RWPE1 (cell line): ENCODE measurements at regions not wholly inside any gene's neighbourhood (a gene's known extent, or its start where the extent isn't known, plus 50 kb on each side); places are given as distances from the start of the nearest gene placed in this dataset.

Source experiments
- CTCF ChIA-PET: fragments of 350-600 bp; sonication (Branson Sonifier 250); formaldehyde crosslinking; extraction: SDS; loops from one replicate; lab custom pipeline; 2021; lab: Yijun Ruan, JAX
- POLR2A ChIA-PET: fragments of 400-600 bp; formaldehyde crosslinking; extraction: SDS; loops from one replicate; lab custom pipeline; 2020; ENCODE audit warnings: antibody characterized with exemption; ENCODE audit not compliant: low non-redundant PET; lab: Yijun Ruan, JAX
- DNase-seq: peaks from one replicate; pipeline ENCODE4 v3.0.0; 2012; ENCODE audit warnings: low spot score
- H3K27ac ChIP-seq: fragments of 450-650 bp; 2 replicates; pipeline ENCODE4 v1.5.1; 2017
- TF ChIP-seq, protein P1 (sequence below): fragments of 450-650 bp; conservative IDR thresholded peaks from 2 replicates; pipeline ENCODE4 v1.5.1; 2017; ENCODE audit warnings: low read depth, mild to moderate bottlenecking

DNA sequence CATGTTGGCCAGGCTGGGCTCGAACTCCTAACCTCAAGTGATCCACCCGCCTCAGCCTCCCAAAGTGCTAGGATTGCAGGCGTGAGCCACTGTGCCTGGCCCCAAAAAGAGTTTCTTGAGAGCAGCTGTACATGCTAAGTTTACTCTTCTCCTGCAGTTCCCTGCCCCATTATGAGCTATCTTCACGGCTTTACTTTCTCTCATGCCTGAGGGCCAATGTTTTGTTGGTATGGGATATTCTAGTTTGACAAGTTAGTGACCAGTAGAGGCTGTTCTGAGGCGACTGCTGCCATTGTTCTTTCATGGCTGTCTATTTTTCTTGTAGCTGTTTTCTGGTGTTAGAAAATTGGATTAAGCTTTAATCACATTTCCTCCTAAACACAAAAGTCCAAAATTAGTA lies 78.0 kb upstream of the STX18 start:
- POLR2A ChIA-PET, result no interaction called here
- no peak overlapping the region for H3K27ac ChIP-seq
- CTCF ChIA-PET, result interaction anchor here (0.6 kb wide), 1 partner anchor 245 kb away, joined by 5 read pairs; no protein-coding TSS in a partner anchor
- TF ChIP-seq, protein P1, sequence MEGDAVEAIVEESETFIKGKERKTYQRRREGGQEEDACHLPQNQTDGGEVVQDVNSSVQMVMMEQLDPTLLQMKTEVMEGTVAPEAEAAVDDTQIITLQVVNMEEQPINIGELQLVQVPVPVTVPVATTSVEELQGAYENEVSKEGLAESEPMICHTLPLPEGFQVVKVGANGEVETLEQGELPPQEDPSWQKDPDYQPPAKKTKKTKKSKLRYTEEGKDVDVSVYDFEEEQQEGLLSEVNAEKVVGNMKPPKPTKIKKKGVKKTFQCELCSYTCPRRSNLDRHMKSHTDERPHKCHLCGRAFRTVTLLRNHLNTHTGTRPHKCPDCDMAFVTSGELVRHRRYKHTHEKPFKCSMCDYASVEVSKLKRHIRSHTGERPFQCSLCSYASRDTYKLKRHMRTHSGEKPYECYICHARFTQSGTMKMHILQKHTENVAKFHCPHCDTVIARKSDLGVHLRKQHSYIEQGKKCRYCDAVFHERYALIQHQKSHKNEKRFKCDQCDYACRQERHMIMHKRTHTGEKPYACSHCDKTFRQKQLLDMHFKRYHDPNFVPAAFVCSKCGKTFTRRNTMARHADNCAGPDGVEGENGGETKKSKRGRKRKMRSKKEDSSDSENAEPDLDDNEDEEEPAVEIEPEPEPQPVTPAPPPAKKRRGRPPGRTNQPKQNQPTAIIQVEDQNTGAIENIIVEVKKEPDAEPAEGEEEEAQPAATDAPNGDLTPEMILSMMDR, result no peak
- DNase-seq, result no peak

DNA sequence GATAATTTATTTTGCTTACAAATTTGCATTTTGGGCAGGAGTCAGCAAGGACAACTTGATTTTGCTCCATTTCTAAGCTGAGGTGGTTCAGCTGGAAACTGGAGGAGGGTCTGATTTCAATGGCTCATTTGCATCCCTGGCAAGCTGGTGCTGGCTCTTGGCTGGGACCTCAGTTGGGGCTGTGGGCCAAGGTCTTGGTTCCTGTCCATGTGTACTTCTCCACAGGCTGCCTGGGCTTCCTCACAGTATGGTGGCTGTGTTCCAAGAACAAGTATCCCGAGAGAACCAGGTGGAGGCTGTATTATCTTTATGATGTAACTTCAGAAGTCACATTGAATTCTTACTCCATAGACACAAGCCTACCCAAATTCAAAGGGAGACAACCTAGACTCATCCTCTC lies 77.0 kb upstream of the STX18 start:
- ChIA-PET POLR2A (no interaction called here), CTCF (interaction anchor here (0.5 to 0.6 kb wide), 2 partner anchors 20 to 1957 kb away, joined by 3 read pairs; no protein-coding TSS in a partner anchor)
- TF ChIP-seq, protein P1, result no peak

DNA sequence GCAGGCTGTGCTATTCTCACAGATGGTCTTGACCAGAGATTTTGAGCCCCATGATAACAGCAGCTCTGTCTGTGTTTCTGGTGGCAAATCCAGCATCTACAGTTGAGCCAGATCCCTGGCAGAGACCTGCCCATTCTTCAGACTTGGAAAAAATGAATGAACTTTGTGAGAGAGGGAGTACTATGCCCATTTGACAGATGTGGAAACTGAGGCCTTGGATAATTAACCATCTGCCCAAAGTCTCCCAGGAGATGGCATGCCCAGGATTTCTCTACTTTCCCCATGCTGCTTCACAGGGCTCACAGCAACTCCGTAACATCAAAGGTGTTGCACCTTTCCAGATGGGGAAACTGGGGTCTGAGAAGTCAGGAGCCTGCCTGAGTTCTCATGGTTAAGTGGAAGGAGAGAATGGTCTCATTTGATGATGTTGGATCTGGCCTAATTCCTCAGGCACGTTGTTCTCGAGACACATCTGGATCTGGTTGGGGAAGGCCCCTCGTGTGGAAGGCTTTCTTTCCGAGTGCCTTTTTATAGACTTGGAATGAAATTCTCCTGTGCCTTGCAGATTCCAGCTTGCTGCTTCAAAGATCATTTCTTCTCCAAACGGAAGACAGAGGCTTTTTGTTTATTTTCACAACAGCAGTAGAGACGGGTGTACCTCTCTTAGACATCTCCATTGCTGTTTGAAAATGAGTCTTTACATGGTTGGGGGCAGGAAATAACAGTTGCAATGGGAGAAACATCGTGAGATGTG lies 73.3 kb upstream of the STX18 start:
- CTCF ChIA-PET, result no interaction called here
- POLR2A ChIA-PET, result no interaction called here
- DNase-seq, result no peak
- H3K27ac ChIP-seq, result no peak overlapping the region
- TF ChIP-seq, protein P1, result no peak

More for the DNA sequence above, 77.0 kb upstream of the STX18 start:
- H3K27ac ChIP-seq, result no peak overlapping the region
- no peak for DNase-seq

DNA sequence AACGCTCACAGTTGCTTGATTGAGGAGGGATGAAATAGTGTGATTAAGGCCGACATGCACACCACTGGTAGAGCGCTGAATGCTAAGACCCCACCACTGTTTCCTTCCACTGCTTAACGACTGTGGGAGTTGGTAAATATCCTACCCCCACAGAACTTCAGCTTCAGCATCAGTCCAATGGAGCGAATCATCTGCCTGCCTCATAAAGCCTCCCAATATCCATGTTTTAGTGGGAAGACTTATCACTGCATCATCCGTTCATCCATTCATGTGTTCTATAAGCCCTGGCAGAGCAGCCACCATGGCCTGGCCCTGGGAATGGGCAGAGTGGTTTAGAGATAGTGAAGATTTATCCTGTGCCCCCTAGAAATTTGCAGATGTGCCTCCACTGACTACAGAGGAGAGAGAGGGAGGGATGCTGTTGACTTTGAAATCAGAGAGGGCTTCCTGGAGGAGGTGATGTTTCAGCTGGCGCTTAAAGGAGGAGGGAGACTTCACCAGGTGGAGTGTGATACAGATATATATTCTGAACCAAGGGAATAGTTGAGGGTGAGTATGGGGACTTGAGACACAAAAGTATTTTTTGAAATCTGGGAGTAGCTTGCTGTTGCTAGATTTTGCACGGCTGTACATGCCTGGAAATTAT lies 71.9 kb upstream of the STX18 start:
- TF ChIP-seq, protein P1, result no peak
- H3K27ac ChIP-seq, result no peak overlapping the region
- POLR2A ChIA-PET, result no interaction called here
- CTCF ChIA-PET, result no interaction called here
- DNase-seq, result no peak

DNA sequence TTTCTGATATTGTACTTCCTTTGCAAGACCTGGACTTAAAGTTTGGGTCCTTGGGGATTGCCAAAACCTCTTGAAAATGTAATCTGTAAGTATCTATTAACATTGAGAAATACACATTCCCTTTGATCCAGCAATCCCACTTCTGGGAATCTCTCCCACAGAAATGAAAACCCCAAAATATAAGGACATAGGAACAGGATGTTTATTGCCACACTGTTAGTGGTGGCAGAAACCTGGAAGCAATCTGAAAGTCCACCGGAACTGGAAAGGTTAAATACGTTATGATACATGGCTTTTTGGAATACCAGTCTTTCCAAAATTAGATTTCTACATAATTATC lies 71.2 kb upstream of the STX18 start:
- H3K27ac ChIP-seq, result no peak overlapping the region
- POLR2A ChIA-PET, result no interaction called here
- CTCF ChIA-PET, result no interaction called here

DNA sequence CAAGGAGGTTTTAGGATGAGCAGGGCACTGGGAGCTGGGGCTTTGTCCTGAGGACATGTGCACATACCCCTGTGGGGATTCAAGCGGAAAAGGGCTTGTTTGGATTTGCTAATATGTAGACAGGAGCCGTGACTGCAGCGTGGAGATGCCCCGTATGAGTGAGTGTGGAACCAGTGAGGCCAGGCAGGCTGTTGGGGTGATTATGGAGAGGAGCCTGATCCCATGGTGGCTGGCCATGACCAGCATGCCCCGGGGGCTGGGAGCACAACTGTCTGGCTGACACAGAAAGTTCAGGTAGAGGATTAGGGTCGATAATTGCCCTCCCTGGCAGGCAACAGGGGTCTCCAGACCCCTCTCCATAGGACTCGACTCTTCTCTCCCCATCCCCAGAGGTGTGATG lies 68.8 kb upstream of the STX18 start:
- POLR2A ChIA-PET, result no interaction called here

More for the DNA sequence above, 71.2 kb upstream of the STX18 start:
- TF ChIP-seq, protein P1, result no peak
- DNase-seq, result no peak

More for the DNA sequence above, 68.8 kb upstream of the STX18 start:
- CTCF ChIA-PET, result no interaction called here
- no peak for DNase-seq
- TF ChIP-seq, protein P1, result no peak
- H3K27ac ChIP-seq, result no peak overlapping the region
